GM18951 (cell line): ENCODE measurements at regions not wholly inside any gene's neighbourhood (a gene's known extent, or its start where the extent isn't known, plus 50 kb on each side); places are given as distances from the start of the nearest gene placed in this dataset.
"Not testable (repeated sequence)": the region's sequence is repeated elsewhere in the genome, so short reads cannot be mapped to it uniquely, and the experiment has no call there.

Experiments
- POLR2A ChIP-seq: IDR thresholded peaks from 4 replicates; pipeline ENCODE4 v1.6.1; 2011; ENCODE audit warnings: mild to moderate bottlenecking; ENCODE audit not compliant: insufficient read length, insufficient read depth; ENCODE audit errors: extremely low read depth
- in situ Hi-C: fragments of 300-500 bp; cut with MboI; formaldehyde crosslinking; loops from one replicate; pipeline ENCODE4 v1.12.0; 2022; ENCODE audit warnings: low sequenced_read_pairs, mixed read lengths, inconsistent platforms; ENCODE audit not compliant: unreplicated experiment

DNA sequence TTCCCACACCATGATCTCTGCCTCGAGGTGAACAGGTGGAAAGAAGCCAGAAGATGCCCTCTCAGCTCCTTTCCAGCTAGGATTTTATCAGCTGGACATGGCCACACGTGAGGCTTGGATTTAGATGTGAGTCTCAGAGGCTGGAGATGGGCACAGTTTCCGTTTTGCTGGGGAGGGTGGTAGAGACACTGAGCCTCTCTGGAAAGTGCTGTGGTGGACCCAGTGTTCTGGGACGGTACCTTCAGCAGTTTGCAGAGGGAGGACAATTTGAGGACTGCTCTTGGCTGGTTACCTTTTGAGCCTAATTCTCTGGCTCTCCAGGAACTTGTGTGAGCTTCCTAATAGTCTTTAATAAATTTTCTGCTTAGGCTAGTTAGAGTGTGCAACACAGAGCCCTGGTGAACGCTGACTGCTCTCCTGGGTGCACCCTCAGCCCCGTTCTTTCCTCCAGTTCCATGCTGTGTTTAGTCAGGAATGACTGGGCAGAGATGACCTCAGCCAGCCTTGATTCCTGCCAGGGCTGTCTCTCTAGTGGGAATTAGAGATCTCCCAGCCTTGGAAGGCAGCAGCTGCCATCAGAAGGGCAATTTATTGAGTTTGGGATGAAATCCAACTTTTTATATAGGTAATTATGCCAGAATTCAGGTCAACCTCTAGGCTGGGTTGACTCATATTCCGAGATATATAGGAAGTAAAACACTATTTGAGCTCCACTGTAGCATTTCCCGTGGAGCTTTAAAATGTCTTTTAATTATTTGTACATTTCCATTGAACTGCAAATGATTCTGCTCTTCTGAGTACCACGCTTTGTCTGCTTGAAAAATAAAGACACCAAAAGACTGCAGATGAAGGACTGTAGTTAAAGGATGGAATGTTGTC, 103.9 kb downstream of the GATA3 start:
- in situ Hi-C loops: no loop called here
- no peak for TF ChIP-seq POLR2A

DNA sequence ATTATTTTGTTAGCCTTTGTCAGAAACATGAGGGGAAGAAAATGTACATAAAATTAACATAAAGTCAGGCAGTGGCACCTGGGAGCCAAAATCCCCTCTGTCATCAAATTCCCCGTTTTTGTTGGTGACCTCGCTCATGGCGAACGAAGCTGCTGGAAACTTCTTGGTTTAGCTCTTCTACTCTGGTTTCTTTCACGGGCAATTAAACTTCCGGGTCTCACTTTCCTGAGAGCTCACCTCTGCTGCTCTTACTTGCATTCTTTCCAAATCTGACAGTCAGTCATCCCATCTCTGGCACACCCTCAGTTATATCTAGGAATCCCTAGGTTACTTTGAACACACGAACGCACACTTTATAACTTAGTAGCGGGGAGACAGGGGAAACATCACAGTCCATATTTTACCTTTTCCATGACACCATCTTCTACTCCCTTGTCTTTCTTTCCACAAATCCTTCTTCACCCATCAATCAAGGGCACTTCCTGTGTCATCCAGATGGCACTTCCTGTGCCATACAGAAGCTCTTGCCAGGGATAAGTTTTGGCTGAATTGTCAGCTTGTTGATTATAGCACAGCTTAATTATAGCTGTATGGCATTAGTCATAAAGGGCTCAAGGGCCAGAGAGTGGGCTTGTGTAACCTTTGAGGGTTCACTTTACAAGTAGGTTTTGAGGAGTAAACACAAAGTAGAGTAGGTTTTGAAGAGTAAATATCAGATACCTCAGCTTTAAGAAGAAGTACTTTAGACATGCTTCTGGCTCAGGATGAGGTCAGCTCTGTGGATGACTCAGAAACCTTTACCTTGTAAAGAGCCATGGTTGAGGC, 105.1 kb downstream of the GATA3 start:
- in situ Hi-C loops: no loop called here
- TF ChIP-seq POLR2A: no peak

DNA sequence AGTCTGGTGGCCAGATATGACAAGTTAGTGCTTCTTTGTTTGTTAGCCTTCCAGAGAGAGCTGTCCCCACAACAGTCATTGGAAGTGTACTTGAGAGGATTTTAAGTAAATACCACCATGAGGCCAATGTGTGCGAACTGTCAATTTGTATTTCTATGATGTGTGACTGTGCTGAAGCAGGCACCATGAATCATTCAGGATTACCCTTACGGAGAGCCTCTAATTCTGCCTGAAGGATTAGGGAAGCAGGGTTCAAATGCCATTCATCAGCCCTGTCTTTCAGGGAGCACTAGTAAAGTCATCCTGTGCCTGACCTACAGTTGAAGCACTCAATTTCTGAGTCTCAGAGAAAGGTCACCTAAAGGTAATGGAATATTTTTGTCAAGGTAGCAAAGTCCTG, 109.3 kb downstream of the GATA3 start:
- in situ Hi-C loops: no loop called here
- no peak for TF ChIP-seq POLR2A

- in situ Hi-C loops: not testable (repeated sequence)
Observed at GRCh38 chr10:8164640-8165039, 110.2 kb downstream of the GATA3 start.

DNA sequence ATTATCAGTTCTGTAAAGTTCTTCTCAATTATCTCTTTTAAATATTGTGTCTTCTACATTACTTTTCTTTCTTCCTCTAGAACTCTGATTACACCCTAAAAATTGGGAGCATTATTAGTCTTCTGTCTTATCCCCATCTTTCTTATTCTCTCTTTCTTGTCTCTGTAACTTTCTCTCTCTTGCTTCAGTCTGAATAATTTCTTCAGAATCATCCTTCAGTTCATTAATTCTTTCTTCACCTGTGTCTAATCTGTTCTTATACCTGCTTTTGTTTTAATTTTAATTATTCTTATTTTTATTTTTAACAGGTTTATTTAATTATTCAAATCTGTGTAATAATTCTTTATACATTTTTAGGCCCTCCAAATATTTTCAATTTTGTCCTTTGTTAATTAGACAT, 114.3 kb downstream of the GATA3 start:
- no peak for TF ChIP-seq POLR2A
- in situ Hi-C loops: no loop called here

GRCh38 chr10:8171008-8171407, 116.5 kb downstream of the GATA3 start:
- no peak for TF ChIP-seq POLR2A
- in situ Hi-C loops: no loop called here

DNA sequence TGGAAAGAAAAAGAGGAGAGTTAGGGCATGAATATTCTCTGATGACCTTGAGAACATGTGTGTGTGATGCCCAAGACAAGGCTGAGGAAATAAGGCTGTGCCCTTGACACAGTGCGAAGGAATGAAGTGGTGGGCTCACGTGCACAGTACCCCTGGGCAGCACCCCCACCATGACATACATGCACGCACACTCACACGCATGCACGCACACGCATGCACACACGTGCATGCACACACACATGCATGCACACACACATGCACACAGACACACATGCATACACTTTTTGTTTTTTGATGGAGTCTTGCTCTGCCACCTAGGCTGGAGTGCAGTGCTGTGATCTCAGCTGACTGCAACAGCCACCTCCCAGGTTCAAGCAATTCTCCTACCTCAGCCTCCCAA, 118.1 kb downstream of the GATA3 start:
- in situ Hi-C loops: no loop called here
- TF ChIP-seq POLR2A: no peak

GRCh38 chr10:8173243-8173865, 118.9 kb downstream of the GATA3 start:
- TF ChIP-seq POLR2A: no peak
- in situ Hi-C loops: no loop called here

GRCh38 chr10:8173866-8174243, 119.4 kb downstream of the GATA3 start:
- TF ChIP-seq POLR2A: no peak
- in situ Hi-C loops: no loop called here

DNA sequence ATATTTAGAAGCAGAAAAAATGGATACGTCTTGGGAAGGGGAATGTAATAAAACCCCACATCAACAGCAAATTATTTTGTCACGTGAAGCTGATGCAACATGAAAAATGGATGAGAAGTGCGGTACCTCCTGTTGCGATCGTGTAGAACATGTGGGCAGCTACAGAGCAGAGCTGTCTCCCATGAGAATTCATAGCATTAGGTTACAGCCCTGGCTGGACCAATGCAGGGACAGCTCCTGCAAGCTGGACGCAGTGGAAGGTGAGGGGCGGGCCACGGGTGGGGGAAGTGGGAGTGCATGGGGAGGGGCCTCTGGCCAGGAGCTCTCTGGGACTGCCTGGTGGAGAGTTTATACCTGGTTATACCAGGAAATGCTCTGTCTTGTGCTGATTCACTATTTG, 120.3 kb downstream of the GATA3 start:
- TF ChIP-seq POLR2A: no peak
- in situ Hi-C loops: no loop called here

GRCh38 chr10:8177526-8177925, 123.0 kb downstream of the GATA3 start:
- in situ Hi-C loops: not testable (repeated sequence)

- in situ Hi-C loops: not testable (repeated sequence)
Observed at GRCh38 chr10:8179773-8180172, 125.3 kb downstream of the GATA3 start.

DNA sequence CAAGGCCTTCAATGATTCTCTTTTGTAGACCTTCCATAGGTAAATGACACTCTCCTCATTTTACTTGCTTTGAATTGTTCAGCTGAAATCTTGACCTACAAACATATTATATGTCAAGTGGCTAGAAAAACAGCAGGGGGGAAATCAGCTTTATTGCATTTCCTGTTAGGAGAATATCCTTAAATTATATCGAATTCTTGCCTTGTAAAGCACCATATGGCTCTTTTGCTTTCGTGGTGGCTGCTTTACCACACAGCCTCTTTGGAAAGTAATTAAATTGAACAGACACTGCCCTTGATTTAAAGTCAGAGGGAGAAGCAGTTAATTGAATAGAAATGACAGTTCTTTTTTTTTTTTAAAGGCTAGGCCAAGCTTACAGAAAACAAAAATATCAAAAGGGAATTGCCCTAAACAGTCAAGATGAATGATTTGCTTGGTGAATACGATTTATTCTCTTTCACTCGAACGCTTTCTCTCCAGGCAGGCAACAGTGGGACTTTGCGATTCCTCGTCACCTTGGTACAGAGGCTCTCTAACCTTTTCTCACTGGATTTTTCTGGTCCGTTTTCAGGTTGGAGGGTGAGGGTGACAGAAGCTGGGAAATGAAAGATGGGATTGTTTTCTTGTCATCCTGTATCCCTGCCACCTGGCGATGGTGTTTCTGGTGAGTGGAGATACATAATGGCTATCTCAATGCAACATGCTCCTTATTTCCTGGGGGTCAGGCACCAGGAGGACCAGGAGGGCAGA, 126.0 kb downstream of the GATA3 start:
- TF ChIP-seq POLR2A: no peak
- in situ Hi-C loops: no loop called here
